ENCODE measurements at regions not wholly inside any gene's neighbourhood (a gene's known extent, or its start where the extent isn't known, plus 50 kb on each side); places are given as distances from the start of the nearest gene placed in this dataset.
A peak's percentile ranks its signal among the peaks of the same experiment; 100 is the strongest.

- H3K27me3 ChIP-seq (ENCODE audit: control insufficient read depth, insufficient read depth, low read length), result no peaks in the 10 kb centered on the region
- POLR2A ChIA-PET, result interaction anchor here (0.6 kb wide), 1 partner anchor 114 kb away, joined by 3 read pairs; no protein-coding TSS in a partner anchor
These were observed 217.1 kb downstream of the PIK3R1 start for GRCh38 chr5:68432682-68433081.

GRCh38 chr5:68433526-68433922 lies 218.0 kb downstream of the PIK3R1 start:
- Histone ChIP-seq H3K4me3 (ENCODE audit: low read depth, low read length) (no peak overlapping the region), H3K36me3 (ENCODE audit: control insufficient read depth, insufficient read depth, low read length) (no peaks in the 10 kb centered on the region), H3K27me3 (ENCODE audit: control insufficient read depth, insufficient read depth, low read length) (no peaks in the 10 kb centered on the region)
- ChIA-PET CTCF (interaction anchor here (0.8 to 1.6 kb wide), 2 partner anchors 22 to 107 kb away, joined by 3 read pairs; no protein-coding TSS in a partner anchor), POLR2A (interaction anchor here (0.6 kb wide), 1 partner anchor 115 kb away, joined by 3 read pairs; no protein-coding TSS in a partner anchor)
- no peak for TF ChIP-seq CTCF (IDR thresholded peaks at IDR 0.05; ENCODE audit: insufficient read depth, low read depth, low read length)
- no peak for DNase-seq (ENCODE audit: low read depth)

More at GRCh38 chr5:68432682-68433081, 217.1 kb downstream of the PIK3R1 start:
- no peak overlapping the region for H3K4me3 ChIP-seq (ENCODE audit: low read depth, low read length)
- no peaks in the 10 kb centered on the region for H3K36me3 ChIP-seq (ENCODE audit: control insufficient read depth, insufficient read depth, low read length)
- no peak for DNase-seq (ENCODE audit: low read depth)
- CTCF ChIA-PET, result no interaction called here
- no peak for TF ChIP-seq CTCF (IDR thresholded peaks at IDR 0.05; ENCODE audit: insufficient read depth, low read depth, low read length)

GRCh38 chr5:68433923-68434879 lies 218.6 kb downstream of the PIK3R1 start:
- no peaks in the 10 kb centered on the region for H3K36me3 ChIP-seq (ENCODE audit: control insufficient read depth, insufficient read depth, low read length)
- peak; percentile 99 for DNase-seq (ENCODE audit: low read depth)
- ChIA-PET CTCF (interaction anchor here (0.5 to 1.6 kb wide), 4 partner anchors 22 to 331 kb away, joined by 3 read pairs; no protein-coding TSS in a partner anchor), POLR2A (no interaction called here)
- no peak overlapping the region for H3K4me3 ChIP-seq (ENCODE audit: low read depth, low read length)
- H3K27me3 ChIP-seq (ENCODE audit: control insufficient read depth, insufficient read depth, low read length), result no peaks in the 10 kb centered on the region
- no peak for TF ChIP-seq CTCF (IDR thresholded peaks at IDR 0.05; ENCODE audit: insufficient read depth, low read depth, low read length)

- H3K4me3 ChIP-seq (ENCODE audit: low read depth, low read length), result no peak overlapping the region
- POLR2A ChIA-PET, result no interaction called here
- TF ChIP-seq CTCF (IDR thresholded peaks at IDR 0.05; ENCODE audit: insufficient read depth, low read depth, low read length), result no peak
- H3K27me3 ChIP-seq (ENCODE audit: control insufficient read depth, insufficient read depth, low read length), result no peaks in the 10 kb centered on the region
- DNase-seq (ENCODE audit: low read depth), result no peak
- H3K36me3 ChIP-seq (ENCODE audit: control insufficient read depth, insufficient read depth, low read length), result no peaks in the 10 kb centered on the region
- CTCF ChIA-PET, result interaction anchor here (1.1 to 2.1 kb wide), 3 partner anchors 13 to 149 kb away, joined by 3 to 7 read pairs (median 3); no protein-coding TSS in a partner anchor
These were observed 220.1 kb downstream of the PIK3R1 start for GRCh38 chr5:68435611-68436010.

Measured in BJ (cell line).